Activated B cell treated with CpG ODN at 0.5 μM for 24 hours (primary cell): ENCODE measurements at regions not wholly inside any gene's neighbourhood (a gene's known extent, or its start where the extent isn't known, plus 50 kb on each side); places are given as distances from the start of the nearest gene placed in this dataset.

Experiments
- ATAC-seq: fragments of 200-7000 bp; cut with Tn5 transposase; one replicate; pipeline ENCODE4 v1.10.0; 2021; ENCODE audit warnings: low read depth, mild to moderate bottlenecking, moderate library complexity
- CTCF ChIA-PET: fragments of 350-600 bp; sonication (Branson Sonifier 250); formaldehyde crosslinking; loops from one replicate; lab custom pipeline; 2021; ENCODE audit warnings: antibody characterized with exemption; lab: Charles Lee
- POLR2A ChIA-PET: fragments of 350-600 bp; sonication (Branson Sonifier 250); formaldehyde crosslinking; loops from one replicate; lab custom pipeline; 2021; ENCODE audit warnings: antibody characterized with exemption; lab: Charles Lee
- DNase-seq: peaks from one replicate; pipeline ENCODE4 v3.0.0; 2022
- H3K27ac Mint-ChIP-seq: one replicate; pipeline ENCODE4 v1.8.0; 2020; ENCODE audit warnings: mixed read lengths
- H3K27me3 Mint-ChIP-seq: one replicate; pipeline ENCODE4 v1.8.0; 2021; ENCODE audit warnings: mixed read lengths
- H3K36me3 Mint-ChIP-seq: one replicate; pipeline ENCODE4 v1.8.0; 2021; ENCODE audit warnings: low read depth, mixed read lengths
- H3K4me1 Mint-ChIP-seq: one replicate; pipeline ENCODE4 v1.8.0; 2021; ENCODE audit warnings: mixed read lengths
- H3K4me3 Mint-ChIP-seq: one replicate; pipeline ENCODE4 v1.8.0; 2020; ENCODE audit warnings: mild to moderate bottlenecking, mixed read lengths
- H3K9me3 Mint-ChIP-seq: one replicate; pipeline ENCODE4 v1.8.0; 2020; ENCODE audit warnings: mixed read lengths
- intact Hi-C: fragments of 100-400 bp; cut with micrococcal nuclease; formaldehyde crosslinking; loops from one replicate; pipeline ENCODE4 v1.15.1; 2024
- TF ChIP-seq, protein P1 (sequence below): fragments of 200-600 bp; IDR thresholded peaks from one replicate; pipeline ENCODE4 v1.8.0; 2022; ENCODE audit warnings: antibody characterized with exemption, mild to moderate bottlenecking

DNA sequence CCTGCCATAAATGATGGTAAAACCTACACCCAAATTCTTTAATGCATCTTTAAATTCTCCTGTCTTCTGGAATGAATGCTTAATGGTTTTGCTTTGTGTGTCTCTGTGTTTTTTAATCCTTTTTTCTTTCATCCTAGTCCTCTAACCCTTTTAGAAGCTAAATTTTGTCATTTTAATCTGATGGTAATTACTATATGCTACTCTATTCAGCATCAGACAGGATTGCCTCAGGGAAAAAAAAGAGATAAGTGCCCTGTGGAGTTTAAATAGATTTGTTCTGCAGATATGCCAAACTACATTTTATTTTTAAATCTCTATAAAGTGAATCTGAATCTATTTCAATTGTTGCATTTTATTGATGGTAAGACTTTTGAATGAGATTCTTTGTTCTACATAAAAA, 966.8 kb downstream of the NSUN3 start:
- Mint-ChIP-seq H3K4me3 (no peak overlapping the region), H3K36me3 (no peaks in the 10 kb centered on the region), H3K27ac (no peak overlapping the region), H3K4me1 (no peaks in the 10 kb centered on the region), H3K9me3 (peaks cover 5% of the 10 kb centered on the region), H3K27me3 (no peaks in the 10 kb centered on the region)
- ChIA-PET POLR2A (no interaction called here), CTCF (no interaction called here)
- ATAC-seq (no peak), DNase-seq (no peak)
- intact Hi-C loops = no loop called here
- TF ChIP-seq, protein P1, sequence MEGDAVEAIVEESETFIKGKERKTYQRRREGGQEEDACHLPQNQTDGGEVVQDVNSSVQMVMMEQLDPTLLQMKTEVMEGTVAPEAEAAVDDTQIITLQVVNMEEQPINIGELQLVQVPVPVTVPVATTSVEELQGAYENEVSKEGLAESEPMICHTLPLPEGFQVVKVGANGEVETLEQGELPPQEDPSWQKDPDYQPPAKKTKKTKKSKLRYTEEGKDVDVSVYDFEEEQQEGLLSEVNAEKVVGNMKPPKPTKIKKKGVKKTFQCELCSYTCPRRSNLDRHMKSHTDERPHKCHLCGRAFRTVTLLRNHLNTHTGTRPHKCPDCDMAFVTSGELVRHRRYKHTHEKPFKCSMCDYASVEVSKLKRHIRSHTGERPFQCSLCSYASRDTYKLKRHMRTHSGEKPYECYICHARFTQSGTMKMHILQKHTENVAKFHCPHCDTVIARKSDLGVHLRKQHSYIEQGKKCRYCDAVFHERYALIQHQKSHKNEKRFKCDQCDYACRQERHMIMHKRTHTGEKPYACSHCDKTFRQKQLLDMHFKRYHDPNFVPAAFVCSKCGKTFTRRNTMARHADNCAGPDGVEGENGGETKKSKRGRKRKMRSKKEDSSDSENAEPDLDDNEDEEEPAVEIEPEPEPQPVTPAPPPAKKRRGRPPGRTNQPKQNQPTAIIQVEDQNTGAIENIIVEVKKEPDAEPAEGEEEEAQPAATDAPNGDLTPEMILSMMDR = no peak

DNA sequence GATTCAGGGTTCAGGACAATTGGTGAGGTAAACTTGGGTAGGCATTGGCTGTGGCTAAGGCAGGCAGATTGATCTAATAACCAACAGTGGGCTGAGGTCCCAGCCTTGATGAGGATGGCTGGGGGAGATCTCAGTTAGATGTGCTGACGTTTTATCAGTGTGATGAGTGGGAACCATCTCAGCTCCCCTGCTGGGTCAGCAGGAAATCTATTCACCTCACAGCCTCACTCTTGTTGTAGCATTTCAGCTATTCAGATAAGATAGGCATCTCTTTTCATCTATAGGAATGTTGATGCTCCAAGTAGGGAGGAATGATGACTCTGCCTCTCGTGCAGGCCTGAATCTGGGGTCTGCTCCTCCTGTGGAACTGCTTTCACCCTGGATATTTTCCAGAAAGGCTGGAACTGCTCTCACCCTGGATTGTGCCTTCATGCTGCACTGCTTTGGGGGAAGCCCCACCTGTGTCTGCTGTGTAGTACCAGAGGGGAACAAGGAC, 973.7 kb downstream of the NSUN3 start:
- TF ChIP-seq, protein P1 = no peak
- no peak overlapping the region for H3K4me3 Mint-ChIP-seq
- H3K27ac Mint-ChIP-seq = no peak overlapping the region
- H3K9me3 Mint-ChIP-seq = peaks cover 3% of the 10 kb centered on the region
- ChIA-PET POLR2A (no interaction called here), CTCF (no interaction called here)
- DNase-seq = no peak
- no peaks in the 10 kb centered on the region for H3K36me3 Mint-ChIP-seq
- H3K4me1 Mint-ChIP-seq = no peaks in the 10 kb centered on the region
- ATAC-seq = no peak
- intact Hi-C loops = no loop called here
- H3K27me3 Mint-ChIP-seq = no peaks in the 10 kb centered on the region

DNA sequence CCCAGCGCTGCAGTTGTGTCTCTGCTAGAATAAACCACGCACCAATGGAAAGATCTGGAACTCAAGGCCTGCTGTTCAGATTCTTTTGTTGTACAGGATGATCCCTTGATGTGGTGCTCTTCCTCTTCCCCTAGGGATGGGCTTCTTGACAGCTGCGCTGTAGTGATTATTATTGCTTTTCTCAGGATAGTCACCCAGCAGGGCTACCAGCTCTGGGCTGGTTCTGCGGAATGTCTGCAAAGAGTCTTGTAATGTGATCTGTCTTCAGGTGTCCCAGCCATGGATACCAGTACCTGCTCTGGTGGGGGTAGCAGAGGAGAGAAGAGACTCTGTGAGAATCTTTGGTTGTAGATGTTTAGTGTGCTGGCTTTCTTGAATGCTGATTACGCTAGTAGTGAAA, 974.2 kb downstream of the NSUN3 start:
- no peak overlapping the region for H3K27ac Mint-ChIP-seq
- intact Hi-C loops = no loop called here
- DNase-seq (no peak), ATAC-seq (no peak)
- POLR2A ChIA-PET = no interaction called here
- peaks cover 3% of the 10 kb centered on the region for H3K9me3 Mint-ChIP-seq
- CTCF ChIA-PET = no interaction called here
- TF ChIP-seq, protein P1 = no peak
- H3K36me3 Mint-ChIP-seq = no peaks in the 10 kb centered on the region
- H3K4me1 Mint-ChIP-seq = no peaks in the 10 kb centered on the region
- no peak overlapping the region for H3K4me3 Mint-ChIP-seq
- H3K27me3 Mint-ChIP-seq = no peaks in the 10 kb centered on the region

DNA sequence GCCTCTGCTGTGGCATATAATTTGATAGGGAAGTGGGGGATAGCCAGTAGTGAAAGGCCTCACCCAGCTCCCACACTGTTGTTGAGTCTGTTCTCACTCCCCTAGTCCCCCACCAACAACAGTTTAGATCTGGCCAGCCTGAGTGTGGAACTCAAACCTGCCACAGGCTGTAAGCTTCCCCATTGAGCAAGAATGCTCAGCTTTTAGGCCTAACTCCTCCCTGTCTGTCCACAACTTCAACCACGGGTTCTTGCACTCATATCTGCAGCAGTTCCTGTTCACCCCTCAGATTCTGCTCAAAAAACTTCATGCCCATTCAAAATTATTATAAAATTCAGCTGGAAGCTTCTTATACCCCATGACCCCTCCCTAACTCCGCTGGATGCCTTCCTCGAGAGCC, 975.1 kb downstream of the NSUN3 start:
- H3K27ac Mint-ChIP-seq = no peak overlapping the region
- ATAC-seq (no peak), DNase-seq (no peak)
- H3K4me3 Mint-ChIP-seq = no peak overlapping the region
- no peaks in the 10 kb centered on the region for H3K4me1 Mint-ChIP-seq
- CTCF ChIA-PET = no interaction called here
- TF ChIP-seq, protein P1 = no peak
- intact Hi-C loops = no loop called here
- H3K27me3 Mint-ChIP-seq = no peaks in the 10 kb centered on the region
- H3K9me3 Mint-ChIP-seq = peaks cover 2% of the 10 kb centered on the region
- no peaks in the 10 kb centered on the region for H3K36me3 Mint-ChIP-seq
- POLR2A ChIA-PET = no interaction called here

DNA sequence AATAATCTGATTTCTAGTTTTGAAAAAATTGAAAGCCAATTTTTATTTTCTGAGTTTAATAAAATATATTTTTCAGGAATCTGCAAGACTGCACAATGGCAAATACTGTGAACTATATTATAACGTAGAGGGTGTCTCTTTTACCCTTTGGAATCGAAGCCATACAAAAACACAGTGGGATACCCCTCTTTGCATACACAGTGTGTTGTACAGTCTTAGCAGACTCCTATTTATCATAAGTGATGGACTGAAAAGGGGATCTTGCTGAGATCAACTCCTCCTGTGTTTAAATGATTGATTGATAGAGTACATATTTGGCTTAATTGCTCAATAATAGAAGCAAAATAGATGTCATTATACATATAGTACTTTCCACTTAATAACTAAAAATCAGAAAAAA, 981.2 kb downstream of the NSUN3 start:
- Mint-ChIP-seq H3K4me1 (no peaks in the 10 kb centered on the region), H3K27ac (no peak overlapping the region)
- POLR2A ChIA-PET = no interaction called here

More for the DNA sequence above, 981.2 kb downstream of the NSUN3 start:
- ATAC-seq (no peak), DNase-seq (no peak)
- Mint-ChIP-seq H3K4me3 (no peak overlapping the region), H3K36me3 (no peaks in the 10 kb centered on the region), H3K27me3 (no peaks in the 10 kb centered on the region), H3K9me3 (no peaks in the 10 kb centered on the region)
- TF ChIP-seq, protein P1 = no peak
- CTCF ChIA-PET = no interaction called here
- intact Hi-C loops = no loop called here
